ENCODE measurements at regions not wholly inside any gene's neighbourhood (a gene's known extent, or its start where the extent isn't known, plus 50 kb on each side); places are given as distances from the start of the nearest gene placed in this dataset.

GRCh38 chr3:72135636-72136035 is 350.7 kb upstream of the PROK2 start:
- TF ChIP-seq POLR2A (IDR thresholded peaks at IDR 0.05; ENCODE audit: low read depth): no peak
- TF ChIP-seq CTCF (IDR thresholded peaks at IDR 0.05): no peak
- TF ChIP-seq EP300 (IDR thresholded peaks at IDR 0.05): no peak

Data from esophagus muscularis mucosa (tissue), 4 donors.